ENCODE measurements at regions not wholly inside any gene's neighbourhood (a gene's known extent, or its start where the extent isn't known, plus 50 kb on each side); places are given as distances from the start of the nearest gene placed in this dataset.

DNA sequence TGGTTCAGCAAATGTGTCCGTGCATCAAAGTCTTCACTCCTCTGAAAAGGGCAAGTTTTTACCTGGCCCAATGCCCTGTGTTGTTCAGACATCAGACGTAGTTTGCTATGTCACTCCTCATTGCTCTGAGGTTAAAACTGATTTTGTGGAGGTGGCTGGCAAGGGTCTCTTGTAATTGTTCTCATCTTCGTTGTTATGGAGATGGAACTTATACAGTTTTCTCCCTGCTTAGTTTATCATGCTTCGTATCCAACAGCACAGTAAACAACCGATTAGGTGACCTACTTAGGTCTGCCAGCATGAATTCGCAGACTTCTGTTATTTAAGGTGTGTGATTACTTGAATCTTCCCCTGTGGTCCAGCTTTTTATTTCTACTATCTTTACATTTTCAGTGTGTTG is 274.1 kb upstream of the SMIM30 start:
- ChIA-PET POLR2A (ENCODE audit: low non-redundant PET) (no interaction called here), CTCF (no interaction called here)
- H3K27ac ChIP-seq: no peak overlapping the region
- no peak for DNase-seq (ENCODE audit: low spot score)
- TF ChIP-seq, protein P1, sequence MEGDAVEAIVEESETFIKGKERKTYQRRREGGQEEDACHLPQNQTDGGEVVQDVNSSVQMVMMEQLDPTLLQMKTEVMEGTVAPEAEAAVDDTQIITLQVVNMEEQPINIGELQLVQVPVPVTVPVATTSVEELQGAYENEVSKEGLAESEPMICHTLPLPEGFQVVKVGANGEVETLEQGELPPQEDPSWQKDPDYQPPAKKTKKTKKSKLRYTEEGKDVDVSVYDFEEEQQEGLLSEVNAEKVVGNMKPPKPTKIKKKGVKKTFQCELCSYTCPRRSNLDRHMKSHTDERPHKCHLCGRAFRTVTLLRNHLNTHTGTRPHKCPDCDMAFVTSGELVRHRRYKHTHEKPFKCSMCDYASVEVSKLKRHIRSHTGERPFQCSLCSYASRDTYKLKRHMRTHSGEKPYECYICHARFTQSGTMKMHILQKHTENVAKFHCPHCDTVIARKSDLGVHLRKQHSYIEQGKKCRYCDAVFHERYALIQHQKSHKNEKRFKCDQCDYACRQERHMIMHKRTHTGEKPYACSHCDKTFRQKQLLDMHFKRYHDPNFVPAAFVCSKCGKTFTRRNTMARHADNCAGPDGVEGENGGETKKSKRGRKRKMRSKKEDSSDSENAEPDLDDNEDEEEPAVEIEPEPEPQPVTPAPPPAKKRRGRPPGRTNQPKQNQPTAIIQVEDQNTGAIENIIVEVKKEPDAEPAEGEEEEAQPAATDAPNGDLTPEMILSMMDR (conservative IDR thresholded peaks at IDR 0.05; ENCODE audit: low read depth): no peak

DNA sequence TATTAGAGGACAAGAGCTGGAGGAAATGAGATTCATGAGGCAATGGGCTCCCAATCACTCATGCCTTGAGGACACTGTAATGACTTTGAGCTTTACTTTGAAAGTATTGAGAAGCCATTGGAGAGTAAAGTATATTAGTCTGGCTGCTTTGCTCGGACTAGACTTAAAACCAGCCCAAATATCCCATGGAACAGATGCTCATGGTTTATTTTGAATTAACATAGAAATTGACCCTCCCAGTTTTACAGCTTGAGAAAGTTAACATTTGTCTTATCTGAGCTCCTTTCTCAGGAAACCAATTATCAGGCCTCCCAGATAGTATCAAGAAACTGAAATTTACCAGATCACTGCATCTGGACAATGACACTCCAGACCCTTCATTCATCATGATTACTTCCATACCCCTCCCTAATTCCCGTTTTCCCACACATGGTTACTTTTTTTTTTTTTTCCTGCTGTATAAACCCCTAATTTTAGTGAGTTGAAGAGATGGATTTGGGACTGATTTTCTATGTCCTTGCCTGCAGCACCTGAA is 270.8 kb upstream of the SMIM30 start:
- no peak overlapping the region for H3K27ac ChIP-seq
- POLR2A ChIA-PET (ENCODE audit: low non-redundant PET): no interaction called here
- CTCF ChIA-PET: no interaction called here
- DNase-seq (ENCODE audit: low spot score): no peak
- TF ChIP-seq, protein P1 (conservative IDR thresholded peaks at IDR 0.05; ENCODE audit: low read depth): no peak

DNA sequence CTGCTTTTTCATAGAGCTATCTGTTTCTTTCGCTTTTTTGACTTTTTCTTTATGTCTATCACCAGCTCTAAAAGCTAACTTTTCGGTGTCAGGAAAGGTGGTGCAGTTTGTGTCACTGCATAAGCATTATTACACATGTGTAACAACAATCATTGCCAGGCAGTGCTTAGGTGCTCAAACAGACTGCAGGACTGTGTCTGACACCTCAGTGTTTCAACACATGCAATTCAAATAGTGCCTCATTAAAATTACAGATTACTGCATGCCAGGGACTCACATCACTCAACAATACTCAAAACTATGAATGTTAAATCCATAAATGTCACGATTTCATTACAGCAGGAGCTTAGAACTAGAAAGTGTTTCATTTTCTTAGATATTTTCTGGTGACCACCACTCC is 265.3 kb upstream of the SMIM30 start:
- CTCF ChIA-PET: no interaction called here
- no peak overlapping the region for H3K27ac ChIP-seq
- TF ChIP-seq, protein P1 (conservative IDR thresholded peaks at IDR 0.05; ENCODE audit: low read depth): no peak
- POLR2A ChIA-PET (ENCODE audit: low non-redundant PET): no interaction called here
- DNase-seq (ENCODE audit: low spot score): no peak

DNA sequence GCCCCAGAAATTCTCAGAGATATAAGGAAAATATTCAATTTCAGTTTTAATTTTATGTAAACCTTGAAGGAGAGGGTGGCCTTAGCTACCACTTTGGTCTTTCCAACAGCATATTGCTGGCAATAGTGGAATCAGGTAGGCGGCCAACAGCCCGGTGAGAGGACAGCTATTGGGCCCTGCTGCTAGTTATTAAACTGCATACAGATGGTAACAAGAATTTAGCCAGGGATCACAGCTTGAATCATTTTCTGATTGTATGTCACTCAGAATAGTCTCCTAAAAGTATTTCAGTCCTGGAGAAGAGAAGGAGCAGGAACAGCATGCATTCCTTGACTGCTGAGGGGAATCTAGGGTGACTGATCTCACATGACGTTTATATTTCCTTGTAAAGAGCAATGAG is 261.4 kb upstream of the SMIM30 start:
- DNase-seq (ENCODE audit: low spot score): no peak
- ChIA-PET CTCF (no interaction called here), POLR2A (ENCODE audit: low non-redundant PET) (no interaction called here)
- TF ChIP-seq, protein P1 (conservative IDR thresholded peaks at IDR 0.05; ENCODE audit: low read depth): no peak
- no peak overlapping the region for H3K27ac ChIP-seq

DNA sequence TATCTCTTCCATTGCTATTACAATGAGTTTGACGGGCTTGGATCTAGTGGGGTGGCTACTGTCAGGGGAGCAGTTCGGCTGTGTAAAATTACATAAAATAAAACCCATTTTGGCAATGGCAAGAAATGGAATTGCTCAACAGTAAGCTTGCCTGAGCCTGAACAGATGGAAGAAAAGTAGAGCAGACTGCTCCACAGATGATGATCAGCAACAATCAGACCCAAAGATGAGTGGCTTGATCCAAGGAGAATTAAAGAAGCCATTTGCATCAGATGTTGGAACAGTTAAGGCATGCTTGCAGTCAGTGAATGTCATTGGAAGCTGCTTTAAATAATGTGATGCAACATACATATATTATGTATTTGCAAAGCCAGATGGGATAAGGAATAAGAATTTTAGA is 256.6 kb upstream of the SMIM30 start:
- no peak for DNase-seq (ENCODE audit: low spot score)
- ChIA-PET POLR2A (ENCODE audit: low non-redundant PET) (no interaction called here), CTCF (no interaction called here)
- TF ChIP-seq, protein P1 (conservative IDR thresholded peaks at IDR 0.05; ENCODE audit: low read depth): no peak
- no peak overlapping the region for H3K27ac ChIP-seq

DNA sequence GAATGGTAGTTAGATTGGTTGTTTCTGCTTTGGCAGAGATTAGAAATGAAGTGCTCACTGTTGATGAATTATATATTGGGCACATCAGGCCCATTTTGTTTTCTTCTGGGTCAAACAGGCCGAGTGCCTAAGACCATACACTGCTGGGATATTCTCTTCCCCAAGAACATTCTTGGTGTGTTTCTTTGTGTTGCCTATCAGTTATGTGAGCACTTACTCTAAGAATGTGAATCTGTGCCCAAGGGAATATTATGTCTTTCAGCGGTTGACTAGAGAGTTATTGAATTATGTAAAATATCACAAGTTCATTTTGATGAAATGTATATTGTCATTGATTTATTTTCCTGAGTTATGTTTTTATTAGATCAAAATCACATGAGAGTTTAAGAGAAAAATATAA is 255.5 kb upstream of the SMIM30 start:
- POLR2A ChIA-PET (ENCODE audit: low non-redundant PET): no interaction called here
- TF ChIP-seq, protein P1 (conservative IDR thresholded peaks at IDR 0.05; ENCODE audit: low read depth): no peak
- no peak for DNase-seq (ENCODE audit: low spot score)
- no peak overlapping the region for H3K27ac ChIP-seq
- CTCF ChIA-PET: no interaction called here

All from RWPE1 (cell line).